ENCODE measurements at regions not wholly inside any gene's neighbourhood (a gene's known extent, or its start where the extent isn't known, plus 50 kb on each side); places are given as distances from the start of the nearest gene placed in this dataset.

GRCh38 chr18:75966431-75966830 lies 528.6 kb downstream of the ZNF516 start:
- TF ChIP-seq, protein P1, sequence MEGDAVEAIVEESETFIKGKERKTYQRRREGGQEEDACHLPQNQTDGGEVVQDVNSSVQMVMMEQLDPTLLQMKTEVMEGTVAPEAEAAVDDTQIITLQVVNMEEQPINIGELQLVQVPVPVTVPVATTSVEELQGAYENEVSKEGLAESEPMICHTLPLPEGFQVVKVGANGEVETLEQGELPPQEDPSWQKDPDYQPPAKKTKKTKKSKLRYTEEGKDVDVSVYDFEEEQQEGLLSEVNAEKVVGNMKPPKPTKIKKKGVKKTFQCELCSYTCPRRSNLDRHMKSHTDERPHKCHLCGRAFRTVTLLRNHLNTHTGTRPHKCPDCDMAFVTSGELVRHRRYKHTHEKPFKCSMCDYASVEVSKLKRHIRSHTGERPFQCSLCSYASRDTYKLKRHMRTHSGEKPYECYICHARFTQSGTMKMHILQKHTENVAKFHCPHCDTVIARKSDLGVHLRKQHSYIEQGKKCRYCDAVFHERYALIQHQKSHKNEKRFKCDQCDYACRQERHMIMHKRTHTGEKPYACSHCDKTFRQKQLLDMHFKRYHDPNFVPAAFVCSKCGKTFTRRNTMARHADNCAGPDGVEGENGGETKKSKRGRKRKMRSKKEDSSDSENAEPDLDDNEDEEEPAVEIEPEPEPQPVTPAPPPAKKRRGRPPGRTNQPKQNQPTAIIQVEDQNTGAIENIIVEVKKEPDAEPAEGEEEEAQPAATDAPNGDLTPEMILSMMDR (IDR thresholded peaks at IDR 0.05): no peak
- no peak for TF ChIP-seq EP300 (IDR thresholded peaks at IDR 0.05)
